NCI-H774 (cell line): ENCODE measurements at regions not wholly inside any gene's neighbourhood (a gene's known extent, or its start where the extent isn't known, plus 50 kb on each side); places are given as distances from the start of the nearest gene placed in this dataset.

Source experiments
- DNase-seq: peaks from one replicate; lab custom pipeline; 2025; lab: John Stamatoyannopoulos, UW

GRCh38 chr14:100438678-100439592 lies 115.8 kb downstream of the SLC25A47 start:
- DNase-seq: no peak

GRCh38 chr14:100439781-100440180 lies 116.6 kb downstream of the SLC25A47 start:
- DNase-seq: no peak

DNA sequence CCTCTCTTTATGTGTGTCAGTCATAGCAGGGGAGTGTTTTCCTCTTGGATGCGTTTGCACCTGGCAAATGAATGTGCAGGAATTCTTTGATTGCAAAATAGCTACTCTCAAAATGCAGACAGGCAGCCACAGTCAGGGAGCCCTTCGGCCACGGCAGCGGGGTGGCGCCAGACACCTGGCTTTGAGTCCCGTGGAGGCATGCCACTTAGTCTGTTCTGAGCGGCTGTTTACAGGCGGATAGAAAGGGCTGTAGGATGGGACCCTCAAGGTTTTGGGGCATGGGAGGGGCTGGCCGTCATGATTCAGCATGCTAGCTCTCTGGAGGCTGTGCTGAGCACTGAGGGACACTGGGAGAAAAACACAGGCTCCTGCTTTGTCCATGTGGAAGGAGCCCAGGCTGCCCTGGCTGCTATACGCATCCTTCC lies 117.1 kb downstream of the SLC25A47 start:
- peak; percentile 74 for DNase-seq

- DNase-seq: no peak
Observed at GRCh38 chr14:100440758-100441203, 117.6 kb downstream of the SLC25A47 start.

DNA sequence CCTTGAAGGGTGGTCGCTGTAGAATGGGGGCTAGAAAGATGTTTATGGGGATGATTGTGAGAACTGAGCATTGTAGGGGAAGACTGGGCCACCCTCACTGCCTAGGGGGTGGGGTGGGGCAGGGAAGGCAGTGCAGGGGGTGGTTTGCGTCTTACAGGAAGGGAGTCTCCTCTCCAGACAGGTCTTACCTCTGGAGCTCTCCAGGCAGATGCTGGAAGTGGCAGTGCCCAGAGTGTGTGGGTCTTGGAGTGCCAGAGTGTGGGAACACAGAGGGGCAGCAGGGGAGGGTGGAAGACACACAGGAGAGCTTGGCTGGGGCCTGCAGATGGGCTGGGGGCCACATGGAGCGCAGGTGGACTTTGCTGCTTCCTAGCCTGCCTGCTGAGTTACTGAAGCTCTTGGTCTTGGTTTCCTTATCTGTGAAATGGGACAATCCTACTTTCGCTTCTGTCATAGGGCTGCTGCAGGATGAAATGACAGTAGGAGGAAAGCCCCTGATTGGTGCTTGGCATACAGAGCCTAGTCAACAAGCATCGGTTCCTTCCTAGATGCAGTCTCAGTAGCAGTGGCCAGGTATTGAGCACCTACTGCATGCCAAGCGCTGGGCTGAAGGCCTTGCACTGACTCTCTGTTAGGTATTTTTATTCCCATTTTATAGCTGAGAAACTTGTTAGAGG lies 118.3 kb downstream of the SLC25A47 start:
- no peak for DNase-seq

- DNase-seq: no peak
Observed at GRCh38 chr14:100442036-100442435, 118.9 kb downstream of the SLC25A47 start.

- no peak for DNase-seq
Observed at GRCh38 chr14:100442498-100443490, 119.7 kb downstream of the SLC25A47 start.

DNA sequence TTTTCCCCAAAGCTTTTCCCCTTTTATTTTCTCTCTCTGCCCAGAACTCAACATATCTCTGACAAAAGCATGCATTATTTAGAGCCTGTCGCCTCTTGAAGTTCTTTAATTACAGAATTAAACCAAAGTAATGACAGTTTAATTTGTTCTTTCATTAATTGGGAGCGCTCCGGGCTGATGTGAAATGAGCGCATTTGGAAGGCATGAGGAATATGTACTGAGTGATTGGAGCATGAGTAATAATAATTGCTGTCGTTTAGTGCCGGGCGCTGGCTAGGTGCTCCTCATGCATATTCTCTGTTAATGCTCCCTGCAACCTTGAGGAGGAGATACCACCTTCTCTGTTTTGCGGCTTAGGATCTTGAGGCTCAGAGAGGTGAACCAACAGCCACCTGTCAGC lies 120.5 kb downstream of the SLC25A47 start:
- DNase-seq: no peak

DNA sequence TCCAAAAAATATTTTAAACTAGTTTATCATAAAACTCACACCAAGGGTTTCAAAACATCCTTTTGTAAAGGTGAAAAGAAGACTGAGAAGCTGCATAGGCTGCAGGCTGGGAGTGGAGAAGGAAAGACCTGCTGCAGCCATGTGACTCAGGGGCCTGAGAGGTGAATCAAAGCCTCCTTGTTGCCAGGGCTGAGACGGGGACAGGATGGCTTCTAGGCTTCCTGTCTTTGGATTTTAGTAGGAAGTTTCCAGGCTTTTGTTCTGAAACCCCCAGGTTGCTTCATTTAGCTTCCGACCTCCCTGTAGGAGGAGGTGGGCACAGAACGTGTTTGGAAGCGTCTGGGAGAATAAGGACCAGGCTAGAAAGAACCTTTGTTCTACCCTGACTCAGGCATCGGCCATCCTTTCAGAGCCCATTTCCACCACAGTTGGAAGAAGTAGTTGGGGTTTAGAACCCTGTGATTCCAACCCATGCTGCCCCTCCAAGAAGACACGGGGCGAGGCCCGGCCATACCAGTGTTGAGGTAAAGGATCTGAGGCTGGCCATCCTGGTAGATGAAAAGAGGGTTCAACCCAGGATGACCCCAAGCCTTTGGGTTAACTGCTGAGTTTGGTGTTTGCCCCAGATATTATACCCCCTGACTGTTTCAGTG lies 122.4 kb downstream of the SLC25A47 start:
- DNase-seq: no peak

- no peak for DNase-seq
Observed at GRCh38 chr14:100446572-100446971, 123.4 kb downstream of the SLC25A47 start.

- no peak for DNase-seq
Observed at GRCh38 chr14:100448376-100448775, 125.2 kb downstream of the SLC25A47 start.

DNA sequence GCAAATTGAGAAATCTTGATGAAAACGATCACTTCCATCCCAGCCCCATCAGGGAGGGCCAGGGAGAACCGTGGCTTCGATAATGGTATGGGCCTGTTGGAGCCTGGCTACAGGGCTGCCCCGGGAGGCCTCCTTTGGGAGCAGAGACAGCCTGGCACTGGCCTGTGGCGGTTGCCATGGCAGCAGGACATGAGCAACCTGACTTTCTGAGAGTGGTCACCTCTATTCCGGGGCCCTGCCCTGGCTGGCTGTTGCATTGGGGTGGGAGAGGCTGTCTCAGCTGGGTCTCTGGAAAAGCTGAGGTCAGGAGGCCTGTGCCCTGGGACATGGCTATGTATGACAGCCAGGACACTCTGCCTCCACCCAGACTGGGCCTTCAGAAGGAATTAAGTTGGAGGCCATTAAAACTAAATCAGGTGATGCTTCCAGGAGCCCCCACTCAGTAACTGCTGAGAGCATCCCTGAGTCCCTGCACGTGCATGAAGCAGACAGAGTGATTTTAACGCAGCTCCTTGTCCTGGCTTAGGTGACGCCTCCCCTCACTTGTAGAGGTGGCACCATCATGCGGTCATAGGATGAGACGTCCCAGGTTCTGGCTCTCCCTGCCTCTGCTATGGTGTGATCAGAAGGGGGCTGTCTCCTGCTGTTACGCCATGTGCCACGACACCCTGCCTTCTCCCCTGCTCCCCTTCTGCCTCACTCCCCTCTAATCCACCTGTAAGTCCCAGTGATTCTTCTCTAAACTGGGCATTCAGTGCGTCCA lies 126.3 kb downstream of the SLC25A47 start:
- no peak for DNase-seq

DNA sequence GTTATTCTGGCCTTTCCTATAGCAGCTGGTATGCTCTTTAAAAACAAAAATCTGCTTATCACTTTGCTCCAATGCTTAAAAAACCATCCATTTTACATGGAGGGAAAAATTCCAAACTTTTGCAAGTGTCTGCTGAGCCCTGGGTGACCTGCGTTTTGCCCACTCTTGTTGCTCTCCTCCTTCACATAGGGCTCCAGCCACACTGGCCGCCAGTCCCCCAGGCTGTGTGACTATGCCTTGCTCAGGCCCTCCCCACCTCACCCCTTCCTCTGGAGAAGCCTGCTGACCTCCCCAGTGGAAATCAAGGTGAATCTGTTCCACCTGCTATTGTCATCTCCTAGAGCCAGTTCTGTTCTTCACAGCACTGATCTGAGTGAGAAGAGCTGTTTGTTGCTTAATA lies 126.9 kb downstream of the SLC25A47 start:
- DNase-seq: no peak

GRCh38 chr14:100450736-100451135 lies 127.6 kb downstream of the SLC25A47 start:
- DNase-seq: no peak

DNA sequence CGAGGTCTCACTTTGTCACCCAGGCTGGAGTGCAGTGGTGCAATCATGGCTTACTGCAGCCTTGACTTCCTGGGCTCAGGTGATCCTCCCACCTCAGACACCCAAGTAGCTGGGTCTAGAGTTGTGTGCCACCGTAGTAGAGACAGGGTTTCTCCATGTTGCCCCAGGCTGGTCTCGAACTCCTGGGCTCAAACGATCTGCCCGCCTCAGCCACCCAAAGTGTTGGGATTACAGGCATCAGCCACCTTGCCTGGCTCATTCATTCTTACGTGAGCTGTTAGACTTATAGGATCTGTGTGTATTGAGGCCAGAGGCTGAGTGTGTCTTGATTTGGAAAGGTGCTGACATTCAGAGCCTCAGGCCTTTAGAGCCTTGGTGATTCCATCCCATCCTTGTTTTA lies 128.1 kb downstream of the SLC25A47 start:
- DNase-seq: no peak

- DNase-seq: no peak
Observed at GRCh38 chr14:100453930-100454329, 130.8 kb downstream of the SLC25A47 start.

DNA sequence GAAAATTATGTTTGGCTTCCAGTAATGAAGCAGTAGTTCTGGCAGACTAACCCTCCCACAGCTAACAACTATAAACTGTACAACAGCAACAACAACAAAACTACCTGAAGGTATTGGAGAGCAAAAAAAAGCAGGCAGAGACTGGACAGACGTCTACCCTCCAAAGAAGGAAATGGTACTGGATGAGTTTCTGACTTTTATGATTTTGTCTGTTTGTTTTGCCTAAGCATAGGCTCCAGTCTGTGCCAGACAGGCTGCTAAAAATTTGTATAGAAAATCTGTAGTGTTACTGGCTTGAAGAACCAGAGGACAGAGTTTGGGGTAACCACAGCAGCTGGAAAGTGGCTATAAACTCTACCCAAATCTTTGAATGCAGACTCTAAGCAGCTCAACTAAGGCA lies 131.3 kb downstream of the SLC25A47 start:
- DNase-seq: no peak

DNA sequence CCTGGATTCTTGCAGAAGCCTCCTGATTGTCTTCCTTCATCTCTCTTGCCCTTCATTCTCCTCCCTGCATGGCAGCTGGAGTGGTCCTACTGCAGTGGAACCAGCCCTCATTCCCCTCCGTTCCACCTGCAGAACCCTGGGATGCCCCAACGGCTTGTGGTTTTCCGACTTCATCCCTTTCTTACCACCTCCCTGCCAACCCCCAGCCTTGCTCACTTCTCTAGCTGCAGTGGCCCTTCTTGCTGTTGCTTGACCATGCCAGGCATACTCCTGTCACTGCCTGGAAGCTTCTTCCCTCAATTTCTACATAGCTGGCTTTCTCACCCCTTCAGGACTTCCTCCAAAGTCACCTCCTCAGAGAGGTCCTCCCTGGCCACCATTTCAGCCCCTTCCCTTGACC lies 123.3 kb downstream of the BEGAIN start:
- no peak for DNase-seq

DNA sequence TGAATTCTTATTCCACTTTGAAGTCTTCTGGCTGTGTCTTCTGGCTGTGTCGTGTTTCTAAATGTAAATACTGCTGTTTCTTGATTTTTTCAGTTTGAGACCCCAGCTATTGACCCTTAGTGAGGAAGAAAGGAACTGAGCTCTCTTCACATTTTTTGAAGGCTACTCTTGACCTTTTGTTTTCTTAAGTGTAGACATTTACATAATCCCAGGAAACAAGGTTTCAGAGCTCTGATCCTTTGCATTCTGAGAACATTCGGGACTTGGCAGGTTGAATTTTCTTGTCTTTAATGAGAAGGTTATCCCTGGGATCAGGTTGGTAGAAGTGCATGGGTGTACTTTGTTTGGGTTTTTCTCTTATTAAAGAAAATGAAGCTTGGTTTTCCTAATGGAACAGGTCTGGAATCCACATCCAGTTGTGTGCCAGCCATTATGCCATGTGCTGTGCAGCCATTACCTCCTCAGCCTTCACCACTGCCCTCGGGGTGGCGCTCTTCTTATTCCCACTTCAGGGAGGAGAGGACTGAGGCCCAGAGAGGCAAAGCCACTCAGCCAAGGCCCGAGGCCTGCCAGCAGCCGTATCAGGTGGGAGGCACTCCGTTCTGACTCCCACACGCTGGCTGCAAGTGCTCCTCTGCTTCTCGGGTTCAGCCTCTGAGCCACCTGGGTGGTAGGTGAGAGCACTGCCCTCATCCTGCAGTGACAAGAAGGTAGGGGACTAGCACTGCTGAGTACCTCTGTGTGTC lies 120.9 kb downstream of the BEGAIN start:
- no peak for DNase-seq
